Fibroblast of pulmonary artery (primary cell): ENCODE measurements at regions not wholly inside any gene's neighbourhood (a gene's known extent, or its start where the extent isn't known, plus 50 kb on each side); places are given as distances from the start of the nearest gene placed in this dataset.
"Not testable (repeated sequence)": the region's sequence is repeated elsewhere in the genome, so short reads cannot be mapped to it uniquely, and the experiment has no call there.

Source experiments
- DNase-seq: peaks from one replicate; pipeline ENCODE4 v3.0.0-alpha.2; 2010; ENCODE audit warnings: low read depth
- H3K4me3 ChIP-seq: replicated peaks from 2 replicates; pipeline ENCODE4 v1.5.1; 2011; ENCODE audit warnings: low read depth, mild to moderate bottlenecking, control low read depth, low read length, moderate library complexity
- CTCF ChIP-seq: IDR thresholded peaks from 2 replicates; pipeline ENCODE4 v1.5.1; 2011; ENCODE audit warnings: mild to moderate bottlenecking, control low read depth, low read length, inconsistent platforms; ENCODE audit errors: missing control alignments

GRCh38 chr18:28248653-28249052 is 71.7 kb upstream of the CDH2 start:
- no peak for DNase-seq
- no peak overlapping the region for H3K4me3 ChIP-seq
- TF ChIP-seq CTCF, result no peak

GRCh38 chr18:28240626-28241025 is 63.7 kb upstream of the CDH2 start:
- DNase-seq, H3K4me3 ChIP-seq: not testable (repeated sequence)

- no peak for TF ChIP-seq CTCF
- no peak overlapping the region for H3K4me3 ChIP-seq
- DNase-seq, result no peak
Measured at GRCh38 chr18:28236487-28236886, 59.6 kb upstream of the CDH2 start.
